Testis (tissue), 2 donors: ENCODE measurements at regions not wholly inside any gene's neighbourhood (a gene's known extent, or its start where the extent isn't known, plus 50 kb on each side); places are given as distances from the start of the nearest gene placed in this dataset.

Experiments used
- POLR2A ChIP-seq: fragments of 450-650 bp; IDR thresholded peaks from one replicate; pipeline ENCODE4 v1.6.1; 2017; ENCODE audit warnings: antibody characterized with exemption, mild to moderate bottlenecking, moderate library complexity
- TF ChIP-seq, protein P1 (sequence below), 3 experiments: fragments of 450-650 bp in 2 of 3; fragments of 200-600 bp in 1 of 3; sonication (generic) in 1 of 3; IDR thresholded peaks; one replicate each; pipeline ENCODE4 v1.5.1; 2016 to 2019; ENCODE audit warnings: antibody characterized with exemption in 3 of 3, mild to moderate bottlenecking in 2 of 3, moderate library complexity in 1 of 3

DNA sequence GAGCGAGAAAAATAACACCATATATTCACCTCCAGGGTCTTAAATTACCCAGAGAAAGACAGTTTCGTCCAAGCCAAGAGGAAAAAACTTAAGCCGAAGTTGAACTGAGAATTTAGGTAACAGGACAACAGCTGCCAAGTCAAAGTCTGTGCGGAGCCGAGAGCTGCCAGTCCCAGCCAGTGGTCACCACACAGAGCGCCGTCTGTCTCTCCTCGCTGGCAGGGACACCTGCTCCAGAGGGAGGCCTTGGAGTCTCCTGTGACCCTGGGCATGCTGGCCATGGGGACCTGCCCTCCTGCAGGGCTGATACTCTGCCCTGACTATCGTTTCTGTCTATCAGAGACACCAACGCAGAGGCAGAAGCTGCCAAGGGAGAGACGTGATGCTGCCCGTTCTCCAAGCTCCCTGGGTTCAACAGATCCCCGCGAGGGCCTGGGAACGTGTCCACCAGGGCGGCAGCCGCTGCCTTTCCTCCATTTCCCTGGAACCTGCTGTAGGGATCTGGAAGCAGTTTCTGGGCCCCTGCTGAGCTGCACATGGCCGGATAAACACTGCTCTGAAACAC lies 341.3 kb downstream of the SMOC2 start:
- TF ChIP-seq POLR2A: no peak
- TF ChIP-seq, protein P1, sequence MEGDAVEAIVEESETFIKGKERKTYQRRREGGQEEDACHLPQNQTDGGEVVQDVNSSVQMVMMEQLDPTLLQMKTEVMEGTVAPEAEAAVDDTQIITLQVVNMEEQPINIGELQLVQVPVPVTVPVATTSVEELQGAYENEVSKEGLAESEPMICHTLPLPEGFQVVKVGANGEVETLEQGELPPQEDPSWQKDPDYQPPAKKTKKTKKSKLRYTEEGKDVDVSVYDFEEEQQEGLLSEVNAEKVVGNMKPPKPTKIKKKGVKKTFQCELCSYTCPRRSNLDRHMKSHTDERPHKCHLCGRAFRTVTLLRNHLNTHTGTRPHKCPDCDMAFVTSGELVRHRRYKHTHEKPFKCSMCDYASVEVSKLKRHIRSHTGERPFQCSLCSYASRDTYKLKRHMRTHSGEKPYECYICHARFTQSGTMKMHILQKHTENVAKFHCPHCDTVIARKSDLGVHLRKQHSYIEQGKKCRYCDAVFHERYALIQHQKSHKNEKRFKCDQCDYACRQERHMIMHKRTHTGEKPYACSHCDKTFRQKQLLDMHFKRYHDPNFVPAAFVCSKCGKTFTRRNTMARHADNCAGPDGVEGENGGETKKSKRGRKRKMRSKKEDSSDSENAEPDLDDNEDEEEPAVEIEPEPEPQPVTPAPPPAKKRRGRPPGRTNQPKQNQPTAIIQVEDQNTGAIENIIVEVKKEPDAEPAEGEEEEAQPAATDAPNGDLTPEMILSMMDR (IDR thresholded peaks at IDR 0.05): no peak
